Neural cell (in vitro differentiated cells): ENCODE measurements at regions not wholly inside any gene's neighbourhood (a gene's known extent, or its start where the extent isn't known, plus 50 kb on each side); places are given as distances from the start of the nearest gene placed in this dataset.

Experiments
- CTCF ChIP-seq: fragments of 450-650 bp; IDR thresholded peaks from 2 replicates; pipeline ENCODE4 v1.5.1; 2014; ENCODE audit warnings: antibody characterized with exemption, mild to moderate bottlenecking, moderate library complexity; ENCODE audit not compliant: poor library complexity, severe bottlenecking
- EZH2 ChIP-seq: fragments of 200-600, 300-800 bp; shearing (Covaris generic), sonication (generic); IDR thresholded peaks from 2 replicates; pipeline ENCODE4 v1.6.1; 2014; ENCODE audit warnings: antibody characterized with exemption, low read length, borderline replicate concordance, mild to moderate bottlenecking; ENCODE audit not compliant: insufficient read depth, poor library complexity, severe bottlenecking
- SMC3 ChIP-seq: fragments of 450-650 bp; conservative IDR thresholded peaks from 2 replicates; pipeline ENCODE4 v1.6.1; 2014; ENCODE audit warnings: antibody characterized with exemption, mild to moderate bottlenecking, moderate library complexity; ENCODE audit not compliant: poor library complexity
- TAF1 ChIP-seq: IDR thresholded peaks from 2 replicates; pipeline ENCODE4 v1.6.1; 2012; ENCODE audit warnings: low read depth

GRCh38 chr13:50277127-50277526 lies 261.9 kb downstream of the KCNRG start:
- TF ChIP-seq EZH2, result no peak
- TF ChIP-seq SMC3, result no peak
- no peak for TF ChIP-seq CTCF
- no peak for TF ChIP-seq TAF1
